ENCODE measurements at regions not wholly inside any gene's neighbourhood (a gene's known extent, or its start where the extent isn't known, plus 50 kb on each side); places are given as distances from the start of the nearest gene placed in this dataset.

GRCh38 chr5:156037151-156037909, 289.6 kb upstream of the SGCD start:
- no peaks in the 10 kb centered on the region for H3K9me3 ChIP-seq (ENCODE audit: control insufficient read depth, insufficient read depth, low read depth, low read length)
- no peak for DNase-seq (ENCODE audit: low read depth, low spot score)
- in situ Hi-C loops (cut with HindIII; ENCODE audit: low pct_unique_long_range_greater_than_20kb, low sequenced_read_pairs) (no loop called here), intact Hi-C loops (cut with micrococcal nuclease; ENCODE audit: unreplicated experiment) (no loop called here)
- no TSS peak for BruUV-seq (replicated peaks)
- ChIA-PET CTCF (no interaction called here), POLR2A (no interaction called here)
- no peak for TF ChIP-seq CTCF (IDR thresholded peaks at IDR 0.05)
- TF ChIP-seq REST (IDR thresholded peaks at IDR 0.05; ENCODE audit: insufficient read depth in 1 of 2, low read depth in 2 of 2, low read length in 1 of 2): no peak
- no peak for TF ChIP-seq TCF7L2 (IDR thresholded peaks at IDR 0.05; ENCODE audit: low read depth, low read length)
- no peak for ATAC-seq
- no peak overlapping the region for H3K4me3 ChIP-seq (ENCODE audit: low read depth in 2 of 2, low read length in 2 of 2)
- no peaks in the 10 kb centered on the region for H3K4me1 ChIP-seq (ENCODE audit: control insufficient read depth, insufficient read depth, low read length)
- no peaks in the 10 kb centered on the region for H3K36me3 ChIP-seq (ENCODE audit: control insufficient read depth, insufficient read depth, low read length)
- H3K27ac ChIP-seq (ENCODE audit: low read length): no peak overlapping the region
- H3K27me3 ChIP-seq (ENCODE audit: control insufficient read depth, insufficient read depth, low read length): no peaks in the 10 kb centered on the region

- in situ Hi-C loops (cut with HindIII; ENCODE audit: low pct_unique_long_range_greater_than_20kb, low sequenced_read_pairs) (no loop called here), intact Hi-C loops (cut with micrococcal nuclease; ENCODE audit: unreplicated experiment) (no loop called here)
- H3K27ac ChIP-seq (ENCODE audit: low read length): no peak overlapping the region
- BruUV-seq (replicated peaks): no TSS peak
- ChIA-PET CTCF (no interaction called here), POLR2A (no interaction called here)
- no peaks in the 10 kb centered on the region for H3K4me1 ChIP-seq (ENCODE audit: control insufficient read depth, insufficient read depth, low read length)
- H3K9me3 ChIP-seq (ENCODE audit: control insufficient read depth, insufficient read depth, low read depth, low read length): no peaks in the 10 kb centered on the region
- H3K36me3 ChIP-seq (ENCODE audit: control insufficient read depth, insufficient read depth, low read length): no peaks in the 10 kb centered on the region
- no peaks in the 10 kb centered on the region for H3K27me3 ChIP-seq (ENCODE audit: control insufficient read depth, insufficient read depth, low read length)
- no peak for TF ChIP-seq CTCF (IDR thresholded peaks at IDR 0.05)
- TF ChIP-seq REST (IDR thresholded peaks at IDR 0.05; ENCODE audit: insufficient read depth in 1 of 2, low read depth in 2 of 2, low read length in 1 of 2): no peak
- TF ChIP-seq POLR2AphosphoS5 (IDR thresholded peaks at IDR 0.05; ENCODE audit: low read depth, low read length): no peak
- no peak for TF ChIP-seq SIN3A (IDR thresholded peaks at IDR 0.05; ENCODE audit: borderline replicate concordance, insufficient read depth, low read depth, low read length)
- TF ChIP-seq TCF7L2 (IDR thresholded peaks at IDR 0.05; ENCODE audit: low read depth, low read length): no peak
- ATAC-seq: no peak
- DNase-seq (ENCODE audit: low read depth, low spot score): no peak
- H3K4me3 ChIP-seq (ENCODE audit: low read depth in 2 of 2, low read length in 2 of 2): no peak overlapping the region
These were observed 284.2 kb upstream of the SGCD start for GRCh38 chr5:156042726-156043125.
